ENCODE measurements at regions not wholly inside any gene's neighbourhood (a gene's known extent, or its start where the extent isn't known, plus 50 kb on each side); places are given as distances from the start of the nearest gene placed in this dataset.

DNA sequence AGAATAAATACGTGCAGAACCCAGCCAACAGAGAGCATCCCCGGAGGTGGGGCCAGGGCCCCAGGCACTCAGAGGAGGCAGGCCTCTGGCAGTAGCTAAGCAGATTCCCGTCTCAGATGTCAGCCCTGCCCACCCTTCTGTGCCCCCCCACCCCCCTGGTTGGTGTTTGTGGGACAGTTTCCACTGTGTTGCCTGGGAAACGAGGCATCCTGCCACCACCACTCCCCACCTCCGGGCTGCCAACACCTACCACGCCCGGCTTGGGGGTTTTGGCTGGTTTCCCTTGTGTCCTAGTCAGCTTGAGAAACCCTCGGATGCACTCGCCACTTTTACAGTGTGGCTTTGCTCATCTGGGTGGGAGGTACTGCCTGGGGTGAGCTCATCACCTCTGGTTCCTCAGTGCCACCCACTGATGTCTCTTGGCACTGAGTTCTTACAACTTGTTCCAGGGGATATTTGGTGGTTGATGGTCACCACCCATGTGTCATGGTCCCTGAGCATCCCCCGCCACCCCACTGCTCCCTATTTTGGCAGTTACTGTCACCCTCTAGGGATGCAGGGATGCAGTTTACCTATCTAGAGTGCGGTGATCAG, 72.4 kb upstream of the YWHAQ start:
- Histone ChIP-seq H3K36me3 (no peaks in the 10 kb centered on the region), H3K9me3 (no peaks in the 10 kb centered on the region), H3K4me1 (no peaks in the 10 kb centered on the region), H3K4me3 (no peak overlapping the region), H3K27ac (no peak overlapping the region), H3K27me3 (no peaks in the 10 kb centered on the region)
- intact Hi-C loops (cut with DNase I) = no loop called here
- peak; percentile 16 to 74 for DNase-seq (ENCODE audit: low spot score in 2 of 2)
- TF ChIP-seq, protein P1, sequence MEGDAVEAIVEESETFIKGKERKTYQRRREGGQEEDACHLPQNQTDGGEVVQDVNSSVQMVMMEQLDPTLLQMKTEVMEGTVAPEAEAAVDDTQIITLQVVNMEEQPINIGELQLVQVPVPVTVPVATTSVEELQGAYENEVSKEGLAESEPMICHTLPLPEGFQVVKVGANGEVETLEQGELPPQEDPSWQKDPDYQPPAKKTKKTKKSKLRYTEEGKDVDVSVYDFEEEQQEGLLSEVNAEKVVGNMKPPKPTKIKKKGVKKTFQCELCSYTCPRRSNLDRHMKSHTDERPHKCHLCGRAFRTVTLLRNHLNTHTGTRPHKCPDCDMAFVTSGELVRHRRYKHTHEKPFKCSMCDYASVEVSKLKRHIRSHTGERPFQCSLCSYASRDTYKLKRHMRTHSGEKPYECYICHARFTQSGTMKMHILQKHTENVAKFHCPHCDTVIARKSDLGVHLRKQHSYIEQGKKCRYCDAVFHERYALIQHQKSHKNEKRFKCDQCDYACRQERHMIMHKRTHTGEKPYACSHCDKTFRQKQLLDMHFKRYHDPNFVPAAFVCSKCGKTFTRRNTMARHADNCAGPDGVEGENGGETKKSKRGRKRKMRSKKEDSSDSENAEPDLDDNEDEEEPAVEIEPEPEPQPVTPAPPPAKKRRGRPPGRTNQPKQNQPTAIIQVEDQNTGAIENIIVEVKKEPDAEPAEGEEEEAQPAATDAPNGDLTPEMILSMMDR (IDR thresholded peaks at IDR 0.05) = no peak

DNA sequence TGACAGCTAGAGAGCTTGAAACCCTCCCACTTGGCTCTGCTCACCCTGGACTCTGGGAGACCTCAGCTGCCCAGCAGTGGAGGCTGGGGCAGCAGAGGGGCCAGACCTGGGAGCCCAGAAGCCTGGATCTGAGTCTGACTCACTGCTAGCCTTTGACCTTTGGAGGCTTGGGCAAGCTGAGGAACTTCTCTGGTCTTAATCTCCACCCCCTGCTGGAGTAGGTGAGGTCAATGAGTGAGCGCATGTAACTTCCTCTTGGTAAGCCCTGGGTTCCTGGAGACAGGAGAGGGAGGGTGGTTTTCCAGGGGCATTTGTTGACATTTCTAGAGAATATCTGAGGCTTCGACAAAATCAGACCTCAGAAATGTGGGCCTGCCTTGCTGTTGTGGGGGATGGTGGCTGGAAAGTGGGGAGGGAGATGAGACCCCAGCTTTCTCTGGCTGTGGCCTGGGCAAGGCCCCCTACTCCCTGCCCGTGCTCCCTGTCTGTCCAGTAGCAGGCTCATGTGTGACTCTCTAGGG, 73.0 kb upstream of the YWHAQ start:
- no peaks in the 10 kb centered on the region for H3K9me3 ChIP-seq
- DNase-seq (ENCODE audit: low spot score in 2 of 2) = peak in 1 of 2 donors; percentile 68
- H3K27ac ChIP-seq = no peak overlapping the region
- no peaks in the 10 kb centered on the region for H3K4me1 ChIP-seq
- no peaks in the 10 kb centered on the region for H3K36me3 ChIP-seq
- no peaks in the 10 kb centered on the region for H3K27me3 ChIP-seq
- H3K4me3 ChIP-seq = no peak overlapping the region
- TF ChIP-seq, protein P1 (IDR thresholded peaks at IDR 0.05) = no peak
- intact Hi-C loops (cut with DNase I) = no loop called here

DNA sequence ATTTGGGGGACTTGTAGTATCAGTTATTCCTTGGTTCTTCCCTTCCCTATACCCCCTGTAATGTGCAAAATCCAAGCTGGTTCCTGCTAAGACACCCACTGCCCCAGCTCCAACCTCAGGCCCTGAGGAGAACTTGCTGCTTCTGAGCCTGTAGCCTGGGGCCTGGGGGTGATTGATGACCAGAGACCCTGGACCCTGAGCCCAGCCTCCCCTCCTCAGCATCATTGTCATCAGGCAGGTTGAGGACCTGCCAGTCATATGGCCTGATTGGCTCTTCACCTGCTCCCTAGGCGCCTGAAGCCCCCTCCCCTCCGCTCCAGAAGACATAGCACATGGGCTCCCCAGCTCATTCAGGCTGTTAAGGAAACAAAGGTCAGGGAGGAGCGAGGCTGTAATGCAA, 73.8 kb upstream of the YWHAQ start:
- intact Hi-C loops (cut with DNase I) = no loop called here
- H3K4me3 ChIP-seq = no peak overlapping the region
- no peaks in the 10 kb centered on the region for H3K27me3 ChIP-seq

DNA sequence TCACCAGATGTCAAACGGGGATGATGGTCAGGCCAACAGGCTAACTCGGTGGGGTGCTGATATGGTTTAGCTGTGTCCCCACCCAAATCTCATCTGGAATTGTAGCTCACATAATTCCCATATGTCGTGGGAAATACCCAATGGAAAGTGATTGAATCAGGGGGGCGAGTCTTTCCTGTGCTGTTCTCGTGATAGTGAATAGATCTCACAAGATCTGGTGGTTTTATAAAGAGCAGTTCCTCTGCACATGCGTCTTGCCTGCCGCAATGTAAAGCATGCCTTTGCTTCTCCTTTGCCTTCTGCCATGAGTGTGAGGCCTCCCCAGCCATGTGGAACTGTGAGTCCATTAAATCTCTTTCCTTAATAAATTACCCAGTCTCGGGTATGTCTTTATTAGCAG, 74.4 kb upstream of the YWHAQ start:
- no peaks in the 10 kb centered on the region for H3K27me3 ChIP-seq

More for the DNA sequence above, 73.8 kb upstream of the YWHAQ start:
- TF ChIP-seq, protein P1 (IDR thresholded peaks at IDR 0.05) = no peak
- Histone ChIP-seq H3K27ac (no peak overlapping the region), H3K9me3 (no peaks in the 10 kb centered on the region), H3K36me3 (no peaks in the 10 kb centered on the region), H3K4me1 (no peaks in the 10 kb centered on the region)
- DNase-seq (ENCODE audit: low spot score in 2 of 2) = no peak

DNA sequence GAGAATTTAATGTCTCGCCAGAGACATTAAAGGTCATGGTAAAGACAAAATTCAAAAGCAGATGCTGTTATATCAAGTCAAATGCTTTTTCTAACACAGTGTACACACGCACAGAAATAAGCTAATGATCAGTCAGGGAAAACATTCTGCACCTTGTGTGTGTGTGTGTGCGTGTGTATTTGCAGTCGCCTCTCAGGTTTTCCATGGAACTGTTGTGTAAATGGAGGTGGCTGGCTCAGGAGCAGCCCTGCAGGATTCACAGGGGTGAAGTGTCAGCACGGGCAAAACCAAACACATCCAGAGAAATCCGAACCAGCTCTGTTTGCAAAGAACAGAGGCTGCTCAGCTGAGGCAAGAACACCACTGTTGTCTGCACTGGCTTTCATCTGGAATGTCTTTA, 76.2 kb upstream of the YWHAQ start:
- Histone ChIP-seq H3K36me3 (no peaks in the 10 kb centered on the region), H3K9me3 (no peaks in the 10 kb centered on the region), H3K27ac (no peak overlapping the region), H3K4me3 (no peak overlapping the region), H3K27me3 (no peaks in the 10 kb centered on the region), H3K4me1 (no peaks in the 10 kb centered on the region)
- intact Hi-C loops (cut with DNase I) = no loop called here
- TF ChIP-seq, protein P1 (IDR thresholded peaks at IDR 0.05) = no peak
- no peak for DNase-seq (ENCODE audit: low spot score in 2 of 2)

More for the DNA sequence above, 74.4 kb upstream of the YWHAQ start:
- H3K9me3 ChIP-seq = no peaks in the 10 kb centered on the region
- H3K27ac ChIP-seq = no peak overlapping the region
- TF ChIP-seq, protein P1 (IDR thresholded peaks at IDR 0.05) = no peak
- intact Hi-C loops (cut with DNase I) = no loop called here
- no peaks in the 10 kb centered on the region for H3K36me3 ChIP-seq
- no peak overlapping the region for H3K4me3 ChIP-seq
- no peak for DNase-seq (ENCODE audit: low spot score in 2 of 2)
- no peaks in the 10 kb centered on the region for H3K4me1 ChIP-seq
